HFFc6 (cell line): ENCODE measurements at regions not wholly inside any gene's neighbourhood (a gene's known extent, or its start where the extent isn't known, plus 50 kb on each side); places are given as distances from the start of the nearest gene placed in this dataset.

ENCODE experiments used
- DNase-seq: peaks from one replicate; pipeline ENCODE4 v3.0.0-alpha.2; 2018
- H3K27ac Mint-ChIP-seq: 2 replicates; pipeline ENCODE4 v1.8.0; 2020; ENCODE audit warnings: mild to moderate bottlenecking, mixed read lengths
- H3K27me3 Mint-ChIP-seq: 2 replicates; pipeline ENCODE4 v1.8.0; 2021; ENCODE audit warnings: mild to moderate bottlenecking, moderate library complexity, mixed read lengths; ENCODE audit not compliant: insufficient read depth
- H3K36me3 Mint-ChIP-seq: 2 replicates; pipeline ENCODE4 v1.8.0; 2021; ENCODE audit warnings: low read depth, mixed read lengths
- H3K4me1 Mint-ChIP-seq: 2 replicates; pipeline ENCODE4 v1.8.0; 2020; ENCODE audit warnings: low read depth, mixed read lengths
- H3K4me3 Mint-ChIP-seq: 2 replicates; pipeline ENCODE4 v1.8.0; 2020; ENCODE audit warnings: mild to moderate bottlenecking, moderate library complexity, mixed read lengths
- H3K9me3 Mint-ChIP-seq: 2 replicates; pipeline ENCODE4 v1.8.0; 2020; ENCODE audit warnings: mild to moderate bottlenecking, mixed read lengths
- CTCF ChIP-seq: fragments of 200-600 bp; sonication (generic); IDR thresholded peaks from 2 replicates; pipeline ENCODE4 v1.5.0; 2021; ENCODE audit warnings: antibody characterized with exemption, mild to moderate bottlenecking

- no peaks in the 10 kb centered on the region for H3K36me3 Mint-ChIP-seq
- peaks cover 24% of the 10 kb centered on the region for H3K9me3 Mint-ChIP-seq
- H3K27ac Mint-ChIP-seq, result no peak overlapping the region
- no peak for TF ChIP-seq CTCF
- H3K4me3 Mint-ChIP-seq, result no peak overlapping the region
- peaks cover 7% of the 10 kb centered on the region for H3K27me3 Mint-ChIP-seq
- no peak for DNase-seq
- no peaks in the 10 kb centered on the region for H3K4me1 Mint-ChIP-seq
Measured at GRCh38 chr9:7305677-7306076, 493.9 kb downstream of the DMAC1 start.

- no peaks in the 10 kb centered on the region for H3K36me3 Mint-ChIP-seq
- H3K9me3 Mint-ChIP-seq, result peaks cover 16% of the 10 kb centered on the region
- H3K4me1 Mint-ChIP-seq, result no peaks in the 10 kb centered on the region
- H3K27ac Mint-ChIP-seq, result no peak overlapping the region
- H3K4me3 Mint-ChIP-seq, result no peak overlapping the region
- peaks cover 7% of the 10 kb centered on the region for H3K27me3 Mint-ChIP-seq
- no peak for TF ChIP-seq CTCF
- DNase-seq, result no peak
Measured at GRCh38 chr9:7304627-7304995, 495.0 kb downstream of the DMAC1 start.

GRCh38 chr9:7303907-7304626 is 495.5 kb downstream of the DMAC1 start:
- Mint-ChIP-seq H3K4me1 (no peaks in the 10 kb centered on the region), H3K4me3 (no peak overlapping the region), H3K27me3 (peaks cover 7% of the 10 kb centered on the region), H3K27ac (no peak overlapping the region), H3K9me3 (peaks cover 10% of the 10 kb centered on the region), H3K36me3 (no peaks in the 10 kb centered on the region)
- no peak for TF ChIP-seq CTCF
- DNase-seq, result no peak

- TF ChIP-seq CTCF, result no peak
- H3K4me1 Mint-ChIP-seq, result no peaks in the 10 kb centered on the region
Measured at GRCh38 chr9:7300484-7300883, 499.1 kb downstream of the DMAC1 start.

GRCh38 chr9:7298123-7298522 is 501.5 kb downstream of the DMAC1 start:
- Mint-ChIP-seq H3K27ac (no peak overlapping the region), H3K9me3 (no peaks in the 10 kb centered on the region; the same call in 1 of the 2 replicates), H3K36me3 (no peaks in the 10 kb centered on the region), H3K27me3 (no peaks in the 10 kb centered on the region; the same call in 1 of the 2 replicates), H3K4me1 (no peaks in the 10 kb centered on the region), H3K4me3 (no peak overlapping the region)
- no peak for TF ChIP-seq CTCF
- no peak for DNase-seq

More at GRCh38 chr9:7300484-7300883, 499.1 kb downstream of the DMAC1 start:
- Mint-ChIP-seq H3K27me3 (peaks cover 2% of the 10 kb centered on the region; the same call in 1 of the 2 replicates), H3K36me3 (no peaks in the 10 kb centered on the region), H3K4me3 (no peak overlapping the region), H3K9me3 (no peaks in the 10 kb centered on the region; the same call in 1 of the 2 replicates), H3K27ac (no peak overlapping the region)
- DNase-seq, result no peak
